ENCODE measurements at regions not wholly inside any gene's neighbourhood (a gene's known extent, or its start where the extent isn't known, plus 50 kb on each side); places are given as distances from the start of the nearest gene placed in this dataset.

GRCh38 chr4:184937745-184938144 is 80.5 kb upstream of the HELT start:
- WGBS (ENCODE audit: insufficient coverage, low coverage, missing lambda C conversion rate): 12% methylated on average over 10 of the region's 10 CpGs
- no peaks in the 10 kb centered on the region for H4K20me1 ChIP-seq (replicated peaks; ENCODE audit: control insufficient read depth, insufficient read depth, low read length)
- ATAC-seq (no peak), FAIRE-seq (no peak), DNase-seq (ENCODE audit: extremely low read depth in 1 of 4, low spot score in 3 of 4) (no peak)
- no peaks in the 10 kb centered on the region for H3K79me2 ChIP-seq (ENCODE audit: control insufficient read depth, insufficient read depth, low read length)
- no peak overlapping the region for H3K4me3 ChIP-seq
- H2AFZ ChIP-seq (ENCODE audit: low read depth, low read length): no peak overlapping the region
- H3K9ac ChIP-seq (ENCODE audit: insufficient read depth in 1 of 2, low read depth in 2 of 2, low read length in 2 of 2): no peak overlapping the region
- H3K27me3 ChIP-seq (ENCODE audit: control insufficient read depth in 2 of 2, insufficient read depth in 2 of 2, low read length in 2 of 2): peaks cover 0 to 26% of the 10 kb centered on the region in 2 experiments; a peak in 2 of 5 replicates
- in situ Hi-C loops (cut with MboI): no loop called here
- H3K27ac ChIP-seq (ENCODE audit: extremely low read depth, low read depth, low read length): no peak overlapping the region
- intact Hi-C loops (cut with micrococcal nuclease): no loop called here
- TF ChIP-seq ZNF77 (CRISPR knock-in tag; IDR thresholded peaks at IDR 0.05): no peak
- TF ChIP-seq MCM2 (IDR thresholded peaks at IDR 0.05; ENCODE audit: low read depth): no peak
- H3K9me3 ChIP-seq (replicated peaks; ENCODE audit: control insufficient read depth, insufficient read depth, low read depth, low read length): no peaks in the 10 kb centered on the region
- ChIA-PET POLR2A (interaction anchor here (1.0 kb wide), 1 partner anchor 9 kb away, joined by 3 read pairs; no protein-coding TSS in a partner anchor), CTCF (ENCODE audit: low intra/inter-chr PET ratio) (no interaction called here)
- H3K4me1 ChIP-seq (replicated peaks in 1 of 2; ENCODE audit: control insufficient read depth in 2 of 2, insufficient read depth in 2 of 2, low read length in 2 of 2): peaks cover 0 to 6% of the 10 kb centered on the region in 2 experiments; a peak in 1 of 5 replicates
- H3K9me1 ChIP-seq (ENCODE audit: control insufficient read depth, insufficient read depth, low read length): no peaks in the 10 kb centered on the region
- H3K36me3 ChIP-seq (ENCODE audit: control insufficient read depth, insufficient read depth, low read length): no peaks in the 10 kb centered on the region
- H3K4me2 ChIP-seq (ENCODE audit: insufficient read depth, low read length): no peak overlapping the region
- no TSS peak for BruUV-seq (replicated peaks)

DNA sequence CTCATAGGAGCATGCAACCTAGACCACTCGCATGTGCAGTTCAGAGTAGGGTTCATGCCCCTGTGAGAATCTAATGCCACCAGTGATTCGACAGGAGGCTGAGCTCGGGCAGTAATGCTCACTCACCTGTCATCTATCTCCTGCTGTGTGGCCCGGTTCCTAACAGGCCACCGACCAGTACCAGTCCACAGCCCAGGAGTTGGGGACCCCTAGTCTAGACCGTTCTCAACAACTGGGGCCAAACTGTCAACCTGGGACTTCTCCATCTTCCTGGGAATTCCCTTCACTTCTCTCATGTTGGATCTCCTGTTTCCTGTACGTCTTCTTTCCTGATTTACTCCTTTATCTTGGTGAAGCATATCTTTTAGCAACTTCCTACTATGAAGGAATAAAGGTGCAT is 79.4 kb upstream of the HELT start:
- H3K9me3 ChIP-seq (replicated peaks; ENCODE audit: control insufficient read depth, insufficient read depth, low read depth, low read length): no peaks in the 10 kb centered on the region
- H2AFZ ChIP-seq (ENCODE audit: low read depth, low read length): no peak overlapping the region
- DNase-seq (ENCODE audit: extremely low read depth in 1 of 4, low spot score in 3 of 4) (no peak), ATAC-seq (no peak), FAIRE-seq (no peak)
- H3K9ac ChIP-seq (ENCODE audit: insufficient read depth in 1 of 2, low read depth in 2 of 2, low read length in 2 of 2): no peak overlapping the region
- no peak overlapping the region for H3K27ac ChIP-seq (ENCODE audit: extremely low read depth, low read depth, low read length)
- no peaks in the 10 kb centered on the region for H3K9me1 ChIP-seq (ENCODE audit: control insufficient read depth, insufficient read depth, low read length)
- no TSS peak for BruUV-seq (replicated peaks)
- CTCF ChIA-PET (ENCODE audit: low intra/inter-chr PET ratio): no interaction called here
- in situ Hi-C loops (cut with MboI): no loop called here
- intact Hi-C loops (cut with micrococcal nuclease): no loop called here
- POLR2A ChIA-PET: interaction anchor here (0.6 kb wide), 1 partner anchor 41 kb away, joined by 3 read pairs; no protein-coding TSS in a partner anchor
- H3K4me2 ChIP-seq (ENCODE audit: insufficient read depth, low read length): no peak overlapping the region
- peaks cover 5 to 32% of the 10 kb centered on the region in 2 experiments; a peak in 4 of 5 replicates for H3K27me3 ChIP-seq (ENCODE audit: control insufficient read depth in 2 of 2, insufficient read depth in 2 of 2, low read length in 2 of 2)
- H4K20me1 ChIP-seq (replicated peaks; ENCODE audit: control insufficient read depth, insufficient read depth, low read length): no peaks in the 10 kb centered on the region
- H3K4me3 ChIP-seq: no peak overlapping the region
- H3K36me3 ChIP-seq (ENCODE audit: control insufficient read depth, insufficient read depth, low read length): no peaks in the 10 kb centered on the region
- no peaks in the 10 kb centered on the region for H3K79me2 ChIP-seq (ENCODE audit: control insufficient read depth, insufficient read depth, low read length)
- H3K4me1 ChIP-seq (replicated peaks in 1 of 2; ENCODE audit: control insufficient read depth in 2 of 2, insufficient read depth in 2 of 2, low read length in 2 of 2): peaks cover 0 to 6% of the 10 kb centered on the region in 2 experiments; a peak in 1 of 5 replicates
- 11% methylated on average over 7 of the region's 7 CpGs for WGBS (ENCODE audit: insufficient coverage, low coverage, missing lambda C conversion rate)
- TF ChIP-seq MBD2 (IDR thresholded peaks at IDR 0.05; ENCODE audit: borderline replicate concordance, low read depth) (no peak), ATF2 (CRISPR knock-in tag; IDR thresholded peaks at IDR 0.05) (no peak), ZBTB5 (IDR thresholded peaks at IDR 0.05) (no peak), ZKSCAN8 (CRISPR knock-in tag; IDR thresholded peaks at IDR 0.05) (no peak), SMAD2 (IDR thresholded peaks at IDR 0.05; ENCODE audit: low read depth, low read length) (no peak), PTRF (tag; IDR thresholded peaks at IDR 0.05) (no peak), RBM39 (optimal IDR thresholded peaks at IDR 0.05; ENCODE audit: low read depth, low read length) (no peak), ZC3H8 (IDR thresholded peaks at IDR 0.05) (no peak), ESRRB (CRISPR knock-in tag; IDR thresholded peaks at IDR 0.05; ENCODE audit: borderline replicate concordance) (no peak), ZNF445 (CRISPR knock-in tag; IDR thresholded peaks at IDR 0.05; ENCODE audit: low read depth) (no peak), POLR2B (IDR thresholded peaks at IDR 0.05; ENCODE audit: low read depth, partially characterized antibody) (no peak)
- TF ChIP-seq, protein P1, sequence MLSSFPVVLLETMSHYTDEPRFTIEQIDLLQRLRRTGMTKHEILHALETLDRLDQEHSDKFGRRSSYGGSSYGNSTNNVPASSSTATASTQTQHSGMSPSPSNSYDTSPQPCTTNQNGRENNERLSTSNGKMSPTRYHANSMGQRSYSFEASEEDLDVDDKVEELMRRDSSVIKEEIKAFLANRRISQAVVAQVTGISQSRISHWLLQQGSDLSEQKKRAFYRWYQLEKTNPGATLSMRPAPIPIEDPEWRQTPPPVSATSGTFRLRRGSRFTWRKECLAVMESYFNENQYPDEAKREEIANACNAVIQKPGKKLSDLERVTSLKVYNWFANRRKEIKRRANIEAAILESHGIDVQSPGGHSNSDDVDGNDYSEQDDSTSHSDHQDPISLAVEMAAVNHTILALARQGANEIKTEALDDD (IDR thresholded peaks at IDR 0.05): no peak

Measured in K562 (cell line).